GM21528 (cell line): ENCODE measurements at regions not wholly inside any gene's neighbourhood (a gene's known extent, or its start where the extent isn't known, plus 50 kb on each side); places are given as distances from the start of the nearest gene placed in this dataset.
"Not testable (repeated sequence)": the region's sequence is repeated elsewhere in the genome, so short reads cannot be mapped to it uniquely, and the experiment has no call there.

ENCODE experiments used
- ATAC-seq: cut with Tn5 transposase; IDR thresholded peaks from one replicate; pipeline ENCODE4 v1.9.1; 2021; ENCODE audit warnings: mild to moderate bottlenecking, moderate library complexity; ENCODE audit not compliant: unreplicated experiment, low FRiP score

DNA sequence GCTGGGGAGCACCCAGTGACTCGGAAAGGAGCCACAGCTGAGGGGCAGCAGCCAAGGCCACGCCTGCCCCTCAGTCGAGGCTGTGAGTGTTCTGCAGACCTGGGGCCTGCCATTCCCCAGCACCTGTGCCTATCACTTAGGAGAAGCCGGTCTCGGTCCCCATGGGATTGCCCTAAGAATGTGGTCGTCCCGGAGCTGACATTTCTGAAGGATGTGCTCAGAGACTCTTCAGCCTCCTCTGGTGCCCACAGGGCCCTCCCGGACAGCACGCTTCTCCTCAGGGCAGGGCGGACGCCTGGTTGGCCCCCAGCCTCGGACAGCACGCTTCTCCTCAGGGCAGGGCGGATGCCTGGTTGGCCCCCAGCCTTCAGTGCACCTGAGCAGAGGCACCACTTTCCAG lies 223.9 kb downstream of the ERMARD start:
- no peak for ATAC-seq

DNA sequence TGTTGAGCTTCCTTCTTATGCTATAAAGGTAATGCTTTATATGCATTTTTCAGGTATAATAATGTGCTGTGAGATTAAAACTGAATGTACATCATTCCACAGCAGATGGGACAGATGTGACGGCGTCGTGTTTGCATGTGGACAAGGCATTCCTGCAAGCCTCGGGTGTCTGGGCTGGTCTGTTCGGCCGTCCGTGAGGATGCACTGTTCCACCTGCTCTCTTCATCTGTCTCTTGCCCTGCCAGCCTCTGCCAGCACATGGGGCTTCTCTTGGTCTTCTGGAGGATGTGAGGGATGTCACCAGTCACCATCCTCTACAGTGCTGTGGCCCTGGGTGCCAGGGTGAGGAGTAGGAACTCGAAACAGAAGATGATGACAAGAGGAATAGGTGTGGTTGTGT lies 223.2 kb downstream of the ERMARD start:
- ATAC-seq: no peak

DNA sequence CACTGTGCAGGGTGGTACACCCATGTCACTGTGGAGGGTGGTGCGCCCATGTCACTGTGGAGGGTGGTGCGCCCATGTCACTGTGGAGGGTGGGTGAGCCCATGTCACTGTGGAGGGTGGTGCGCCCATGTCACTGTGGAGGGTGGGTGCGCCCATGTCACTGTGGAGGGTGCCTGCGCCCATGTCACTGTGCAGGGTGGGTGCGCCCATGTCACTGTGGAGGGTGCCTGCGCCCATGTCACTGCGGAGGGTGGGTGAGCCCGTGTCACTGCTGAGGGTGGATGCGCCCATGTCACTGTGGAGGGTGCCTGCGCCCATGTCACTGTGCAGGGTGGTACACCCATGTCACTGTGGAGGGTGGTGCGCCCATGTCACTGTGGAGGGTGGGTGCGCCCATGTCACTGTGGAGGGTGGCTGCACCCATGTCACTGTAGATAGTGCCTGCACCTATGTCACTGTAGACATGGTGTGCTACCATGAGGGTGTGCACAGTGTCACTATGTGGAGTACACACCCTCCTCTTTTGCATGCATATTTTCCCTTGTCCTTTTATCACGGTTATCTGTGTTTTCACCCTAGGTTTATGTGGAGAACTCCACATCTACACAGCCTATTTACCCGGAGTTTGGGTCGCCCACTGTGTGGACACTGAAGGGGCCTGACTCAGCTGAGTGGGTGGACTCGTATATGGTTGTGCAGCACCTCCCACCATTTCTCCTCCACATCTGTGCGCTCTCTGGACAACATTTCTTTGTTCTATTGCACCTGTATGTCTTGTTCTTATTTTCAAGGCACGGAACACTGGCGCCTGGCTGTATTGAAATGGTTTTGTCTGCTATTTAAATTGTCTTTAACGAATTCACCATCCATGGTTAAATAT lies 222.4 kb downstream of the ERMARD start:
- not testable (repeated sequence) for ATAC-seq

DNA sequence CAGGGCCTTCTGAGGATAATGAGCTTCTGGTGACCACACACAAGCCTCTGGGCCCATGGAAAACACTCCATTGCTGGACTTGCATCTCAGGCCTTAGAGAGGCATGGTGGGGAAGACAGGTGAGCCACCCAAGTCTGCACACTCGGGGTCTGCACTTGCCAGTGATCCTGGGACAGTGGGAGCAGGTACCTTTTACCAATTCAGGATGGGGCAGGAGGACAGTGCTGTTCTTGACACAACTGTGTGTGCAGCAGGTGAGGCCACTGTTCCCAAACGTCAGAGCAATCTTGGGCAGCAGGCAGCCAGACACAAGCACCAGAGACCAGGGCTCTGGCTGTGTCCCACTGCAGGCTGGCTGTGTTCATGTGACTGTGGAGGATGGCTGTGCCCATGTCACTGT lies 221.3 kb downstream of the ERMARD start:
- ATAC-seq: no peak

DNA sequence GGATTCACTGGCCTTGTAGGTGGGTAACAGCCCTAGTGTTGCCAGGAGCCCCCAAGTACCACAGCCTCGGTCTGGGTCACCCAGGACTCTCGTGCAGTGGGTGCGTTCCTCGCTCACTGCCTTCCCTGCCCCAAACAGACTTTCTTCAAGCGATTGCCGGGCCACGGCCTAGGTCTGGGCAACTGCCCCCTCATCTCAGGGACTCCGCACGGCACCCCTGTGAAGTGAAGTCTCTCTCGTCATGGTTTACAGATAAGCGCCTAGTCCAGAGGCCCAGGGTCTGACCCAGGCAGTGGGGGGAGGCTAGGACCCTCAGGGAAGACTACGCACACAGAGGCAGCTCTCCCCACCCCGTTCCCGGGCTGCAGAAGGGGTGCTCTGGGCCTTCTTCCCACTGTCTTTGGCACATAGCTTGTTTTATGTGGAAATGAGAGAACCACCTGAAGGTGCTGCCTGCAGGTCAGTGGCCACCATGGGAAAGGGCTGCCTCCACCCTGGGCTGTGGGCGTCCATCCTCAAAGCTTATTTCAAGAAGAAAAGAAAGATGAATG lies 220.8 kb downstream of the ERMARD start:
- no peak for ATAC-seq

DNA sequence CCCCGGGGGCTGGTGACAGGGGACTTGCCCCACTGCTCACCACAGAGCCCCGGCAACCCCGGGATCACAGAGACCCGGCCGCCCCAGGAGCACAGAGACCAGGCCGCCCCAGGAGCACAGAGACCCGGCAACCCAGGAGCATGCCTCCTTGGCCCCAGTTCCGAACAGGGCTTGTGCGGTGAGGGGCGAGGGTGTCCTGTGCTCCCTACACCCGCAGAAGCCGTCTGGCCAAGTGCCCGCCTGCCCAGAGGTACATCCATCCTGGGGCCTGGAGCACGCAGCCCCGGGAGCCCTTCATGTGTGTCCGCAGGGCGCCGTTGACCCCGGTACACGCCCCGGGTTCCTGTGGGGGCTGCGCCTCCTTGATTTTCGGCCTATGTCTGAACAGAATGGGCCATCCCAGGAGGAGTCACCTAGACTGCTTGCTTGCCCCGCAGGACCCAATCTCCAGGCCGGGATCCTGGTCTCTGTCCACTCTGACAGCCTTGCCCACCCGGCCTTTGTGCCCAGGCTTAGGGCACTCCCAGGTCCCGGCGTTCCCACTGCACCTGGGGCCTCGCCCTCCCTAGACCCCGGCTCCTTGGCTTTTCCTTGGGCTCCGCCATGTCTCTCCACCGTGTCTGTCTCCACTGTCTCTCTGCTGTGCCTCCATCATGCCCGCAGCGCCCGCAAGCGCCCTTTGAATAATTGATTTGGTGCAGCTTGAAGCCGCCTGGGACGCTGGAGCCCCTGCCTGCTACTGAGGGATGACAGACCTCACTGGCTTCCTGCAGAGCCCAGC lies 219.8 kb downstream of the ERMARD start:
- no peak for ATAC-seq

DNA sequence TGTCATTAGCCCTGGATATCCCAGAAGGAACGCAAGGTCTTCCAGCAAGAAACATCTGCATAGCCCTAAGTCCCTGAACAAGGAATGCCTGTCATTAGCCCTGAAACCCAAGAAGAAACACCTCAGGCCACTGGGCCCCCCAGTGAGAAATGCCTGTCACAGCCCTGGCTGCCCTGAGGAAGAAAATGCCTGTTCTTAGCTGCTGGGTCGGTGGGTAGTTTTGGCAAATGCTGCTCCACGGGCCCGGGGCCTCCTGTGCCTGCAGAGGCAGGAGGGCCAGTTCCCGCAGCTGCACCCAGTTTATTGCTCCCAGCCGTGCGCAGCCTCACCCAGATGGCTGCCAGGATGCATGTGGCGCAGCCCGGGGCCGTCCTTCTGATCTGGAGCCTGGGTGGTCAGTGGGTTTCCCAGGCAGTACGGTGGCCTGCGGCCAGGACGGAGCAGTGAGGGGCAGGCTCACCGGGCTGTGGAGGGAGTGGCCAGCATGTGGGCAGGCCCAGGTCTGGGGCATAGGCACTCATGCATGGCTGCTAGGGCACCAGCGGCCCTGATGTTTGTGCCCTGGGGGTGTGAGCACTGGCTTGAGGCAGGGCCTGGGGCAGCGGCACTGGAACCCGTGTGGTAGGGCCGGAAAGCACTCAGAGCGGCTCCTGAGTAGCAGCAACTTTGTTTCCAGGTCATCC lies 219.0 kb downstream of the ERMARD start:
- no peak for ATAC-seq

DNA sequence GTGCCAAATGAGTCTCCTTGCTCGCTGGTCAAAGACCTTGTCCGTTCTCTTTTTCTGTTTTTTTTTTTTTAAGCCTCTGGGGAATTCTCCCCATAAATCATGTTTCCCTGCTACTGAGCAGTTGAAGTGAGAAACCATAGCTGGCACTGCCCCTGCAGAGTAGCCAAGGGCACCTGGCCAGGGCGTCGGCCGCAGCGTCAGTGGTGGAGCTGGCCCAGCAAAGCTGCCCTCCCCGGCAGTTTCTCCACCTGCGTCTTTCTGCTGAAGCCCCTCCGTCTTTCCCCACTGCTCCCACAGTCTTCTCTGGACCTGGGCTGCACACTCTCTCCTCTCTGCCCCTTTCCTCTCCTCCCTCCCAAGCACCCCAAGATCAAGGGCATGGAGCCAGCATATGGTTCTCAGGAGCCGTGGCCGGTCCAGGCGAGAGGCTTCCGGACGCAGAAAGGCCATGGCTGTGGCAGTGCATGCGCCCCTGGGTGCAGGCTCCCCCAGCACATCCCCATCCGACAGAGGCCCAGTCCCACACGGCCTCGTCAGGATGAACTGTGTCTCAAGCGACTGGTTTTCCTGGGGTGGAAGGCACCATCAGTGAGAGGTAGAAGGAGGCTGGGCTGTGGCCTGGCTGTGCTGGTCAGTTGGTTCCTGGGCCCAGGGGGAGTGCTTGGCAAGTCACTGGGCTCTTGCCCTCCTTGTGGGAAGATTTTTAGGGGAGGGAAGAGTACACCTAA lies 218.1 kb downstream of the ERMARD start:
- ATAC-seq: no peak

DNA sequence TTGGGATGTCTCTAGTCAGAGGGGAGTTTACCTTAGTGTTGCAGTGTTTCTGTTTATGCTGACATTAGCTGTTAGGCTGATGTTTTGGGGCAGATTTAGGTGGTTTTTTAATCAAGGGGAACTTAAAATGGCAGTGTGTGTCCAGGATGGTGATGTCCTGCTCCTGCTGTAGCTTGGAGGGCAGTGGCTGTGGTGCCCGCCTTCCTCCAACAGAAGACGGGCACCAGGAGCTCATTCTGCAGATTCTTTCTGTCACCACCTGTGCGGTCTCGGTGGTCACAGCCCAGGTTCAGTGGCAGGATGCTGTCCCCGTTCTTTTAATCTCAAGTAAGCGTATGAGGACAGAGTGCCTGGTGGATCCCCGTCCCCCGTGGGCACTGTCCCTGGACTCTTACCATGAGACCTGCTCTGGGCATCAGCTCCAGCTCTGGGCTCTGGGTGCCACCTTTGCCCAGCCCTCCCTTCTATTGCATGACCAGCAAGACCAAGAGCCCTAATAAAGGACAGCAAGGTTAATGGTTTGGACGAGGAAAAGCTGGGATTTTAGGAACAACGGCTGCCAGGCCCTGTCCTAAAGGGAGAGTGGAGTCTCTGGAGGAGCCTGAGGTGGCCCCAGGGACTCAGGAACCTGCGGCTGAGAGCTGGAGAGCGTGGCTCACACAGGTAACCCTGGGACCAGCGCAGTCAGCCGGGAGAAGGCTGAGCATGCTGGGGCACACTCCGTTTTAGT lies 217.3 kb downstream of the ERMARD start:
- ATAC-seq: no peak

DNA sequence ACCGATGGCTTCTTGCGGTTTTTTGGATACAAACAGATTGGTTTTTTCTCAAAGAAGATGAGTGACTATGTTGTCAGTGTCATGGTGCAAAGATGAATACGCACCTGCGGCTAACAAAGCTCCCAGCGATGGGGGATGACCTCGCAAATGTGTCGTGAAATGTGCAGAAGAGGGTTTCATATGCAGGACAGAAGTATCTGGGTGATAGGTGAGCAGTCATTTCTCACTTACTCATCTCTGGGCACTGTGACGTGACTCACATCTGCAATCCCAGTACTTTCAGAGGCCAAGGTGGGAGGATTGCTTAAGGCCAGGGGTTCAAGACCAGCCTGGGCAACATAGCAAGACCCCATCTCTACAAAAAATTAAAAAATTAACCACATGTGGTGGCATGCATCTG lies 216.3 kb downstream of the ERMARD start:
- ATAC-seq: no peak

DNA sequence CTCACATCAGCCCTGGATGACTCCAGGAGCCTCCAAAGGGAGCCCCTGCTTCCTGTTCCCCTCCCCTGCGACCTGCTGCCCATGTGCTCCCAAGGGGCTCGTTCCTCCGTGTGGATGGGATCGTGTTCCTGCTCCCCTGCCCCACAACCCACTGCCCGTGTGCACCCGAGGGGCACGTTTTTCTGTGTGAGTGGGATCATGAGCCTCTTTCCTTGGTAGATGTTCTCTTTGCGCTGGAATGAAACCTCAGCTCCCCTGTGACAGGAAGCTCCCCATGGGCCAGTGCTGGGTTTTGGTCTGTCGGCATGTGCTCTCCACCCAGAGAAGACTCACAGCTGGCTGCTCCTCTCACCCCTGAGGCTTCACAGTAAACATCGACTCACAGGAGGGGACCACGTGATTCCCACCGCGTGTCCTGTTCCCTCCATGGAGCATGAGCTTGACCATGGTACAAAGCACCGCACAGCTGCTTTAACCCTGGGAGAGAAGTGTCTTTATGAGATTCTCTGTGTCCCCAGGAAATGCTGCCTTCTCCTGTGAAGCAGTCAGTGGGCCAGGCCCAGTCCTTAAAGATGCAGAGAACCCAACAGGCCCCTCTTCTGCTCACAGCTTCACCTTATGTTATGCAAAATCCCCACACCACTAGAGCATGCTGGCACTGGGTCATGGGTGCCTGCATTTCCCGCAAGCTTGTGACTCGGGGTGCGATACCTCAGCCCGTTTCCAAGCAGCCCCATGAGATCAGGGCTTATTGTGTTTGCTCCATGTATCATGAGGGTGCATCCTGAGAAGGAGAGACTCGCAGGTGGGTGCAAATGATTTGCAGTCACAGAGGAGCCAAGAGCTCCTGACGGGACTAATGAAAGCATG lies 215.1 kb downstream of the ERMARD start:
- ATAC-seq: no peak

DNA sequence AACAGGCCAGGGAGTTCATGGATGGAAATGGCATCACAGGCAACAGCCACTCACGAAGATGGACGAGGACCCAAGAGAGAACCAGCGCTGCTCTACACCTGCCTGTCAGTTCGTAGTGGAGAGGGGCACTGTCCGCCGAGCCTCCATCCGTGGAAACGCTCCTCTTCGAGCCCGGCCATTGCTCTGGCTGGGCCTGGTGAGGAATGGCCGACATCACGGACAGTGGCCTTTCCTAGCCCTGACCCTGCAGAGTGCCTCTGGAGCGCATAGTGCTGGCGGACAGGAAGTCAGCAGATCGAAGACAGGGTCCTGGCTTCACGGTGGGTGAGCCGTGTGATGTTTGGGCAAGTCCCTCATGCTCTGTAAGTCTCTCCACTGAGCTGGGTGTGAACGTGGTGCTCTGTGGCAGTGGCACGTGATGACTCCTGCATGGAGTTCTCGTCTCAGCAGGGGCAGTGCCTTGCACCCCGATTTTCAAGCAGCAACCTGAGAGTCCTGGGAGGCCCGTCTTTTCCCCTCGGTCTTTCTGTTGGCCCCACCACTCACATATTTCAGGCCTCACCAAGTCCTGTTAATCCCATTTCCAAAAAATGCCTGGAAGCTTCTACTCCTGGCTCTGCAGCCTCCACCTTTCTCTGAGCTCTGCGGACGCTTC lies 214.4 kb downstream of the ERMARD start:
- no peak for ATAC-seq

DNA sequence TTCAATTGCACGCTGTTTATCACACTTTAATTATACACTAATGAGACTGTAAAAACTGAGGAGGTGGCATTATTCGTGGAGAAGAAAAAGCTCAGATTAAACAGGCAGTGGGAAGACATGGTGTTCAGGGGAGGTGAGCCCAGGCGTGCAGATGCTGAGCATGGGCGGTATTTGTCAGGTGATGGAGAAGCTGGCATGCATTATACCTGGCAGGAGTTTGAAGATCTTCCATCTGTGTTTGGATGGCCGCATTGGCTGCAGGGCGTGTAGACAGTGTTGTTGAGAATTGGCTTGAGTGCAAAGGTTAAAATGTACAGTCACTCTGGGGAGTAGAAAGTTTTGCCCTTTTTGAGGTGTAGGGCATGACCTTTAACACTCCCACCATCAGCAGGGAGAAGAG lies 213.8 kb downstream of the ERMARD start:
- no peak for ATAC-seq

DNA sequence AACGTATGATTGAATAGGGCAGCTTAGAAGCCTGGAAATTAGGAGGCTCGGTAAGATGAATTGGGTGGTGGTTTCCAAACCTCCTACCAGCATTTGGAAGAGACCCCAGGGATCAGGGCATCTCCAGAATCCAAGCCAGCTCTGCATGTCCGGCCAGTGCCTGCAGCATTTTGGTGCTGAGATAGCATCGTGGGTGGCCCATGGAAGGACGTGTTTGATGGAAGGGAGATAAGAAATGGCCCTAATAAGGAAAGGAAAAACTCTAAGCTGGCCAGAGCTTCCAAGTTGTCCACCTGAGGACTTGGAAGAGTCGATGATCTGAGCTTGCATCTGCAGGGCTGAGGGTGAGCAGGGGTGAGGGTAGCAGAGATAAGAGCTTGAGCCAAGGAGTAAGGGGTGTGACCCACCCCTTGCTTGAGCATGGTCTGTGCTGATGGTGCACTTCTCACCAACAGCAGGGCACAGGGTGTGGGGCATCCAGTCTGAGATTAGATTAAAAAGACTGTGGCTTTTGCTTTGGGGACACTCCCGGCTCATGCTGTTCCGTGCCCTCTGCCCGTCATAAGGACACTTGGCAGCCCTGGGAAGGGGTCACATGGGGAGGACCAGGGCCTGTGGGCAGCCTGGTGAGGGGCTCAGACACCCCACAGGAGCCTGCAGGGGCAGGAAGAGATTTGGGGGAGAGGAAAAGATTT lies 213.2 kb downstream of the ERMARD start:
- ATAC-seq: no peak

DNA sequence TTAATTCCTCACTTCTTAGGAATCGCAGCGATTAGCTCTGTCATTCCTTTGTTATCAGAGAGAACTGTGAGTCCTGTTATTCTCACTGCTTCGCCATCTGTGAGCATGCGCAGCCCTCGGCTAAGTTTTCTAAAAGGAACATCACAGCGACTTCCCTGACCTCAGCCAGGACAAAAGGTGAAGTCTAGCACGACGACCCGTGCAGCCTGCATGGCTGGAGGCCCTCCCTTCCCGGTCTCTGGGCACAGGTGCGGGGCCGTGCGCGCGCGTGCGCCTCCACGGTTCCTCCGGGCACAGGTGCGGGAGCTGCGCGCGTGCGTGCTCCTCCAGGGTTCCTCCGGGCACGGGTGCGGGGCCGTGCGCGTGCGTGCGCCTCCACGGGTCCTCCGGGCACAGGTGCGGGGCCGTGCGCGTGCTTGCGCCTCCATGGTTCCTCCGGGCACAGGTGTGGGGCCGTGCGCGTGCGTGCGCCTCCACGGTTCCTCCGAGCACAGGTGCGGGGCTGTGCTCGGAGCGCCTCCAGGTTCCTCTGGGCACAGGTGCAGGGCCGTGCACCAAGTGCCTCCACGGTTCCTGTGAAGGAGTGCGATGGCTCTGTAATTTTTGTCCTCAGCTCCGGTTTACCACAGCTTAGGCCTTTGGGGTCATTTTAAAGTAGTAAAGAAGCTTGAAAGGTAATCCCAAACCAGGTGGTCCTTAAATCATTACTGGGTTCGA lies 212.3 kb downstream of the ERMARD start:
- ATAC-seq: no peak

DNA sequence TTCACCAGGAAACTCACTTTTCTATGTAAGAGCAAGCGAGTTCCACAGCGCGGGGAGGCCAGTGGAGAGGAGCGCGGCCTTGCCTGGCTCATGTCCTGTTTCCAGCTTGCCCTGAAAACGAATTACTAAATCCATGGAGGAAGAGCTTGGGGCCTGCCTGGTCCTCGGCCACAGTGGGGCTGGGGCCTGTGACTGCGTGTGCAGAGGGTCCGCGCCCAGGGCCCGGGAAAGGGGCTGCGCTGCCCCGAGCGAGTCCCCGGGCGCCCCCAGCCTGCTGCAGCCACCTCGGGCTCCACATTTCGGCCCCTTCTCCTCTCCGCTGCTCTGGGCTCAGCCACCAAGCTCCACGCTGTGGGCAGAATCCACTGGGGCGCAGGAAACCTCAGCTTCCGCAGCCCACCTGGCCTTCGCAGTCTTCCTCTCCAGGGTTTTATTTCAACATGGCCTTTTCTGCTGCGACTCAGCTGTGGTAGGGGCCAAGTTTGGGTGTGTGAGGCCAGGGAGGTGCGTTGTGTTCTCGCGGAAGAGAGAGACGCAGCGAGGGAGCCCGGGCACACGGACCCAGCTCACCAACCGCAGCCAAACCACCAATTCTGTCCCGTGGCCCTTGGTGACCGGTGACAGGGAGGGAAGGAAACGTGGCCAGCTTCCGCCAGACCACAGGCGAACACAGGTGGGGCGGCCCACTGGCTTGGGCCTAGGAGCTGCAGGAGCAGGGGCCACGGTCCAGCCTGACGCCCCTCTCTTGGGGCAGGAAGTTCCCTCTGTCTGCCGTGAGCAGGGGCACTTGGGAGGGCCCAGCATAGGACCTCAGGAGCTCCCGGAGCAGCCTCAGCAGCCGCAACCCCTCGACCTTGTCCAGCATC lies 211.4 kb downstream of the ERMARD start:
- ATAC-seq: no peak
